NCI-H2081 (cell line): ENCODE measurements at regions not wholly inside any gene's neighbourhood (a gene's known extent, or its start where the extent isn't known, plus 50 kb on each side); places are given as distances from the start of the nearest gene placed in this dataset.

Experiments
- DNase-seq, 2 experiments: peaks; one replicate each; lab custom pipeline; 2025; lab: John Stamatoyannopoulos, UW

DNA sequence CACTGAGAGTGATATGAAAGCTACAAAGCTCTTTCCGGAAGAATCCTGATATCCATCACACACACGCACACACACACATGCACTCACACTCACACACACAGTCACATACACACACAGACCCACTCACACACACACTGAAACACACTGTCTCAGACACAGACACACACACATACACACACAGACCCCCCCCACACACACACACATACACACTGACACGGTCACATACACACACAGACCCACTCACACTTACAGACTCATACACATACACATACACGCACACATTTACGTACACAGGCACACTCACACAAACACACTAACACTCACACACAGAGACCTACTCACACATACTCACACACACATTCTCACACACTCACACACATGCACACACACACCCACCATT is 58.6 kb downstream of the LIG4 start:
- no peak for DNase-seq

GRCh38 chr13:108155185-108156106 is 59.9 kb downstream of the LIG4 start:
- DNase-seq, result peak; percentile 51 to 63

GRCh38 chr13:108154421-108154858 is 60.9 kb downstream of the LIG4 start:
- DNase-seq, result no peak

DNA sequence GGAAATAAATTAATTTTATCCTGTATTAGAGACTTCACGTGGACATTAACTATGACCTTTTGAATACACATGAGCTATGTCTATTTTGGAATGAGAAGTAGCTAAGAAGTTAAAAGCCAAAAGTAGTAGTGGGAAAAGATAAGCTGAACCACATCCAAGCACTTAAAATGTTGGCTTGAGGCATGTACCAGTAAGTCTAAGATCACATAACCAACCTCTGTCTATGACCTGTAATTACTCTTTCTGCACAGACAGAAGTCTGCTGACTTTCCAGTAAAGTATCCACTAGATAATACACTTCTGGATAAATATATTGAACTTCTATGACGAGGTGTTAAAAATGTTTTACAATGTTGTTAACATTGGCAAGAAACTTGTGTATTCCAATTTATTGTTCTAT is 68.7 kb downstream of the LIG4 start:
- no peak for DNase-seq

DNA sequence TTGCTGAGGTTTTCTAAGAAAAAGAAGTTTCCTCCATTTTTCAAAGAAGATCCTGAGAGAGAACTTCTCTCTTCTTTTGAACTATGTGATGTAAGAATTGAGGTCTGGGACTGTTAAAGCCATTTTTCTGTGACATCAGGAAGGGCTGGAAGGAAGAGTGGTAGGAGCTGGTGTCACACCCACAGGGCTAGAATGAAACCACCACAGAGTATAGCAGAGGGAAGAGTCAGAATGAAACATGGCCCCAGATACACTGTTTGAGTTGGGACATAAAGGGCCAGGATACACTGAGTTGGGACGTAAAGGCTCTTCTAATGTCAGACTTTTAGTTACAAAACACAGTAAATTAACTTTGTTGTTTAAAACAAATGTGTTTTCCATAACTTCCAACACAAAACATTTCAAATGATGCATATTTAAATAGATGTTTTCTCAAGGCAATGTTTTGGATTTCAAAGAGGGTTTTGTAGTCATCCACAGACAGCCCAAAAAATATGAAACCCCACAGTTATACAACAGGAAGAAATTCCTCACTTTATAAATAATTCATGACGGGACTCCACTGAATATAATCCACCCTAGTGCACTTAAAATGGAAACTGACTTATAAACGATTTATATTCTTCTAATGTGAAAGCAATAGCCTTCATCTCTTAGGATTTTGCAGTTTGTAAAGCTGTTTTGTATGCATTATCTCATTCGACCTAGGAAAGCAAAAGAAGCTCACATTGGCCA is 72.5 kb downstream of the LIG4 start:
- no peak for DNase-seq

DNA sequence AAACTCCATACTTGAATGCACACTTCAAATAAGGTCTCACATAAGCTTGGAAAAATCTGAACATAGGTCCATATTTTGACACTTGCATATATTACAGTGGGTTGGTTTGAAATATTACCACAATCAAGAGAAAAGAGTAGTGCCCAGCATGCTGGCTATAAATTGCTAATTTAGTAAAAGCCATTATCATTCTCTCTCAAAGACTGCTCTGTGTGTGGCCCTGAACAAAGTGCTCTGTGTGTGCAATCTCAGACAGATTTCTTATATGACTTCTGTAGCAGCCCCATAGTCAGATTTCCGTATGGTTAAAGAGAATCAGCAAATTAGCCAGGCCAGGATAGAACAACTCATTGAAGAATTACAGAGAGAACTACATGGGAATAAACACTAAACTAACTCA is 78.2 kb downstream of the LIG4 start:
- DNase-seq, result no peak

DNA sequence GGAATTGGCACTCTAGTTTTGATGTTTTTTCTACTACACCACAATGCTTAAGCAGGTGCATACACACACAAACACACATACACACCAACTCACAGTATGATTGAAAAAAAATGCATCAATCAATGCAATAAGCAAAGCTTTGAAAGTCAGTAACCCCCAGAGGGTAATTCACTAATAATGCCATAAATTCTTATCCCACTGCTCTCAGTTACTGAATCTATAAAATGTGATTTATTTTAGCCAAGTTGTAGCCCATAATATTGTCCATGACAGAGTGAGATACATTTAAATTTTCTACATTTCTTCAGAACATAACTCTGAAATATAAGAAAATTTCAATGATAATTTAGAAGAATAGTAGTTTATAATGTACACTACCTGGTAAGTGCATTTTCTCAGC is 87.9 kb downstream of the LIG4 start:
- no peak for DNase-seq

DNA sequence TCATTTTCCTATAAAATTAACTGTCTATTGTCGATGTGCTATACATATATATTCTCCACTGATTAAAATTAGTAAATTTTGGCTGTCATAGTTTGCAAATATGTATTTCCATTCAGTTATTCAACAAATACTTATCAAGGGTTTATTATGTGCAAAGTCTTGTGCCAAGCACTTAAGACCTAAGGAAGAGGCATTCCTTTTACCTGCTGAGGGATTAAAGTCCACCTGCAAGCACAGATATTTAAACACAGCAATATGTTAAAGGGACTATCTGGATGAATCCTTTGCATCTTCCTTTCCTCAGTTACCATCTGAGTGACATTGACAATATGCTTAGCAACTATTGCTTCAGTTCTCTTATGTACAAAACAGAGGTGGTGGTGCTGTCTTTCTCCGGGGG is 89.3 kb downstream of the LIG4 start:
- DNase-seq, result no peak

DNA sequence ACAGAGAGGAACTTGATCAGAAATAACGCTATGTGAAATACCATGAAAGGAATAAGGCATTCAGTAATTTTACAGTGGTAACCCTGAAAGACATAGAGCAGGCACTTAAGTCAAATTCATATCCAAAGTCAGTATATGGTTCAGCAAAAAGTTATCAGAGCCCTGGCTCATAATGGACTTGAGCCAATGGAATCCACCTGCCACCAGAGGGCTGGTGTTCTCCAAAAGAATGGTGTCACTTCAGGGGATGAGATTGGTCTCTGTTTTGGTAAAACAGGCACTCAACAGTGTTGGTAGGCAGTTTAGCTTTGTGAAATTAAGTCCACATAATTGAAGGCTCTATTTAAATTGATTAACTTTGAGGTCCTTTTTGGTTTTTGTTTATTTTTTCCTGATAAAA is 93.9 kb downstream of the LIG4 start:
- DNase-seq, result peak in 1 of 2 experiments; percentile 51

- DNase-seq, result peak; percentile 14 to 57
Measured at GRCh38 chr13:108120856-108121255, 94.5 kb downstream of the LIG4 start.

GRCh38 chr13:108120302-108120701 is 95.0 kb downstream of the LIG4 start:
- peak; percentile 81 to 92 for DNase-seq

DNA sequence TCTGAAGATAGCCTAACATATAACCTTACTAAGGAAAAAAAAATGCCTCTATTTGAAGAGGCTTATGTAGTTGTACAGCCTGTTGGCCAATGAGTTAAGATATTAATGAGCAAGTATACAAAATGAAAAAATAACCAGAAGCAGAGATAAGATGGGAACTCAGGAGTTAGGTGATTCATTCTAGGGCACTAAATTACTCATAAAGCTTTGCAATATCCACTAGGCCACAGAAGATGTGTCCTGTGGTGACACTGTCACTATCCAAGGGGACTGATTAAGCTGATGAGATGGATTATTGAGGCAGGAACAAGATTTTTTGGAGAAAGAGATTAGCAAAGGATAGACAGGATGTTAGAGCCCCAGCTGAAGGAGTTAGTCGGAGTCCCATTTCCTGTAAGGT is 99.6 kb downstream of the LIG4 start:
- DNase-seq, result no peak

DNA sequence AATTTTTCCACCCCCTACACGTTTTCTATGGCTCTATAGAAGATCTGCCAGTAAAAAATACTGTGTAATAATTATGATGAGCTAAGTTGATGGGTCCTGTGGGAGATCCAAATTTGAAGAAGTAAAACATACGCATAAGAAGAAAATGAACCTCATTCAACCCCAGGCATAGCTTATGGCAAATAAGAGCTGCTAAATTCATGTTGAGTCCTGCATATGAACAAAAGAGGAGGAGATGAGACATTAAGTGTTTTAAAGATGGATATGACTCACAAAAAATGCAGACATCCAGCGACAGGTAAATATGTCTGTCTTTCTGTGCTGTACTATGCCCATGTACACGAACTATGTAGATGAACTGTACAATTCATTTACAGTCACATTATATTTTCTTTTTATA is 101.9 kb downstream of the LIG4 start:
- DNase-seq, result no peak

- DNase-seq, result no peak
Measured at GRCh38 chr13:108104736-108105135, 110.6 kb downstream of the LIG4 start.

GRCh38 chr13:108102771-108103170 is 112.6 kb downstream of the LIG4 start:
- DNase-seq, result no peak

DNA sequence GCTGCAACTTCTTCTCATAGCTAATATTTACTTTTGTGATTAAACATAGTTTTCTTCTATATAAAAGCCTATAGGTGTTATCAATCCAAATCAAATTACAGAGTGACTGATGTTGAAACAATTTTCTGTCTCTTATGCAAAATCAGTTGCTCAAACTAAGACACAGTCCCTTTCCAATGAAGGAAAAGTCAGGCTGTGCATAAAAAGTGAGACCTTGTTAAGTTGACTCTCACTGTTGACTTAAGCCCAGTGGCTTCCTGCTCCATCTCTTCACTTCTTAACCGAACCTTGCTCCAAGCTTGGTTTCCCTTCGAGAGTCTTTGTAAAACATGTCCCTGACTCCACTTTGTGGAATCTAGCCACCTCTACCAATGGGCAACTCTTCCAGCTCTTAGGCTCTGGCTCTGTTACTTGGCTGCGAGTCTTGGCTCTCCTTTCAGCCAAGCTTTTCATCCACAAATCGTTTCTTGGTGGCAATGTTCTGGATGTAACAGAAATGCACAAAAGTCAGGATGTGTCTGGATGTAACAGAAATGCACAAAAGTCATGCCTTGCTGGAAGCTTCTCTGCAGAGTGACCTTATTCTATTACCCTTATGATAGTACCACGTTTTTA is 118.9 kb downstream of the LIG4 start:
- DNase-seq, result no peak

DNA sequence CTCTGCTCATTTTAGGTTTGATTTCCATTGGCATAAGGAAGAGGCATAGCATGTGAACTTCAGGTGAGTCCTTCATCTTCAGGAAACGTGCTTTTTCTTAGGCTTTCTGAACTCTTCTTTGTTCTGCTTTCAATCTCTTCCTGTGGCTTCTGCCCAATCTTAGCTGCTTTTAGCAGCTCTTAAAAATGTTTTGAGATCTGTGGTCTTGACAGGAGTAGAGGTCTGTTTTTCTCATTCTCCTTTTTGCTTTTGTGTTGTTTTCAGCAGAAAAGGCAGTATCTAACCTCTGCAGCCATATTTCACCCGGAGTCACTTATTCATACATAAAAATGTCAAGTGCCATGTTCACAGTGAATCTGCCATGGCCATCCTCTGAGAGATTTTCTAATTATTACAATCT is 120.3 kb downstream of the LIG4 start:
- DNase-seq, result no peak

DNA sequence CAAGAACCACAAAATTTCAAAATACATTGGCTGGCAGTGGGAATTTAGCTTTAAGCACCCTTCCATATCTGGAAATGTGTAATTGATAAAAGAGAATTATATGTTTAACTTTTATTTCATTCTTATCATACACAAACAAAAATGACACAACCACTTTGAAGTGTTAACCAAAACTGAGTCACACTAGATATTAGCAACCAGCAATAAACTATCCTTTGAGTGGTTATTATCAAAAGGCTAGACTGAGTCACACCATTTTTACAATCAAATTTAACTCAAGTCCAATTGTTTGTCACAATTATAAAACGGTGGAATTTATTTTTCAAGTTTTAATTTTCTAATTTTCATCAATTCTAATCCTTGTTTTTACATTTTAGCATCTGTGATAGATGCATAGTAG is 121.7 kb downstream of the LIG4 start:
- no peak for DNase-seq

DNA sequence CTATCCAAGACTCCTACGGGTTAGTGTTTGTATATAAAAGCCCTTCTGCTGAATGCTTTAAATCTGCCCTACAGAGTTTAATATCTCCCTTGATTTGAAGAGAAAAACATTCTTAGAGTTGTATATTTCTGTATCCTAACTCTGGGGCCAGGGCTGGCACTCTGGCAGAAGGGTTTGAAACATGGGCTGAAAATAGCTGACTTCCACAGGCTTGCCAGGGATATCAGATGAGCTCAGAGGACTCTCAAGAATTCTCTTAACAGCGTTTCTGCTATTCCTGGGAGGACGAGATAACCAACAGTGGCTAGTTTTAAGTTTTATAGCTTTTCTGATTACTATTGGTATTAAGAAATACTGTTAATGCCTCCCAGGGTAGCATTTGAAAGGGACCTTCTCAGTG is 127.5 kb downstream of the LIG4 start:
- DNase-seq, result no peak

DNA sequence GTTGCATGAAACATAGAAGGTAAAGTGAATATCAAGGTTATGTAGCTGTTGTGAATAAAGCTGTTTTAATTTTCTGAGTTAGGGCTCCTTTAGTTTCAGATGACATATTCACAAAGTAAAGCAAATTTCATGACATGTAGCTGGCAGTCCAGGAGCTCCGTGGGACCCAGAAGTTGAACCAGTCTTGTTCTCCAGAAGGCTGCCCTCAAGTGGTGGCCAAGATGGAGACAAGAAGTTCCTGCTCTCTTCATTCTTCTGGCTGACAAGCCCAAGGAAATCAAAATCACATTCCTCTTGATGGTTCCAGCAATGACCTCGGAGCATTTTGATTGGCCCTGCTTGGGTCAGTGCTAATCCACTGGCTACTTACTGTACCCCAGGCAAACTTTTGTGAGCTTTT is 128.7 kb downstream of the LIG4 start:
- DNase-seq, result no peak

GRCh38 chr13:108084840-108085239 is 130.5 kb downstream of the LIG4 start:
- no peak for DNase-seq

DNA sequence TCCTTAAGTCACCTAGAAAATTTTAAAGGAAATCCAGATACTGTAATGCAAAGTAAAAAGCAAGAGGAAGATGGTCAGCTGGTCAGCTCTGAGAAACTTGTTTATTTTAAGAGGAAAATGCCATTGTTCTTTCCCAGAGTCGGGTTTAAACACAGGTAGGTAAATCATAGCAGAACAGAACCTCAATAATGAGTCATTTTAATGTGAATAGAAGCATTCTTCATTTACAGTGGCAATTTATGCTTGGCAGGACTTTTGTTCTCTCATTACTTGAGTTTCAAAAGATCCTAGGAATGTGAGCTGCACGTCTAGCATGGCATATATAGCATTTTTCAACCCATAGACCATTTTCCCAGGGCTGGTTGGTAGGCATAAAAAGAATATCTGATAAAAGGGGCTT is 132.3 kb downstream of the LIG4 start:
- no peak for DNase-seq

DNA sequence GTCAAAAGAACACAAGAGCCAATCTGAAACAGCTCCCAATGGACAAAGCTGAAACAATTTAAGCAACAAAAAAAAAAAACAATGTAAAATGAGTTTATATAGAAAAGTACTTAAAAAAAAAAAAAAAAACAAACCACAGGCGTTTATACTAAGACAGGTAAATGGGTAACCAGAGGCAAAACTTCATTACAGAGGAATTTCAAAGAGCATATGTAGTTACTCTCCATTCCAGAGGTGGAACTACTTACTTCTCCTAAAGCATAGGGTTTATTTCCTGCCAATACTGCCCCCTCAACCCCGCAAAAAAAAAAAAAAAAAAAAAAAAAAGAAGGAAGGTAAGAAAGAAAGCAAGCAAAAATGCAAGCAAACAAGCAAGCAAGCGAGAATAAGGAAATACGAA is 132.9 kb downstream of the LIG4 start:
- no peak for DNase-seq
